ENCODE measurements at regions not wholly inside any gene's neighbourhood (a gene's known extent, or its start where the extent isn't known, plus 50 kb on each side); places are given as distances from the start of the nearest gene placed in this dataset.
A peak's percentile ranks its signal among the peaks of the same experiment; 100 is the strongest.

DNA sequence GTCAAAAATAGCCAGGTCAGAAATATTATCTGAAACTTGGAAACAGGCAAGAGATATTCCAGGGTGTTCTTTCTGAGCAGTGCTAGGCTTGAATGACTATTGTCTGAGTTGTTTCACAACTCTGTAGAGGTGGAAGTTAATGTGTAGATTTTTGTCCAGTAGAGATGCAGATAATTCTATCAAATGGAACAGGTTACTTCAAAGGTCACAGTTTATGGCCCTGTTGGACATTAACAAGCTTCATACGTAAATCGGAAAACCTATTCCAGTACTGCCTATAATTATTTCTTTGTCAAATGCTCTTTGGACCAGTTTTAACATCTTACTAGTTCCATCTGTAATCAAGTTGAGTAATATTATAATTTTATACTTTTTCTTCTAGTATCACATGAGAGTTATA, 1639.4 kb upstream of the TENM3 start:
- Mint-ChIP-seq H3K27me3 (ENCODE audit: unreplicated experiment) (peaks cover 2% of the 10 kb centered on the region), H3K9me3 (ENCODE audit: unreplicated experiment) (no peaks in the 10 kb centered on the region)

GRCh38 chr4:180610324-180610723, 1632.9 kb upstream of the TENM3 start:
- H3K27me3 Mint-ChIP-seq (ENCODE audit: unreplicated experiment): peaks cover 6% of the 10 kb centered on the region
- H3K9me3 Mint-ChIP-seq (ENCODE audit: unreplicated experiment): no peaks in the 10 kb centered on the region
- no peaks in the 10 kb centered on the region for H3K36me3 Mint-ChIP-seq (ENCODE audit: low read depth, unreplicated experiment)
- no peak overlapping the region for H3K4me3 Mint-ChIP-seq (ENCODE audit: unreplicated experiment)
- peaks cover 9% of the 10 kb centered on the region for H3K4me1 Mint-ChIP-seq (ENCODE audit: unreplicated experiment)
- no peak for DNase-seq (ENCODE audit: low spot score)
- TF ChIP-seq, protein P1, sequence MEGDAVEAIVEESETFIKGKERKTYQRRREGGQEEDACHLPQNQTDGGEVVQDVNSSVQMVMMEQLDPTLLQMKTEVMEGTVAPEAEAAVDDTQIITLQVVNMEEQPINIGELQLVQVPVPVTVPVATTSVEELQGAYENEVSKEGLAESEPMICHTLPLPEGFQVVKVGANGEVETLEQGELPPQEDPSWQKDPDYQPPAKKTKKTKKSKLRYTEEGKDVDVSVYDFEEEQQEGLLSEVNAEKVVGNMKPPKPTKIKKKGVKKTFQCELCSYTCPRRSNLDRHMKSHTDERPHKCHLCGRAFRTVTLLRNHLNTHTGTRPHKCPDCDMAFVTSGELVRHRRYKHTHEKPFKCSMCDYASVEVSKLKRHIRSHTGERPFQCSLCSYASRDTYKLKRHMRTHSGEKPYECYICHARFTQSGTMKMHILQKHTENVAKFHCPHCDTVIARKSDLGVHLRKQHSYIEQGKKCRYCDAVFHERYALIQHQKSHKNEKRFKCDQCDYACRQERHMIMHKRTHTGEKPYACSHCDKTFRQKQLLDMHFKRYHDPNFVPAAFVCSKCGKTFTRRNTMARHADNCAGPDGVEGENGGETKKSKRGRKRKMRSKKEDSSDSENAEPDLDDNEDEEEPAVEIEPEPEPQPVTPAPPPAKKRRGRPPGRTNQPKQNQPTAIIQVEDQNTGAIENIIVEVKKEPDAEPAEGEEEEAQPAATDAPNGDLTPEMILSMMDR (IDR thresholded peaks at IDR 0.05; ENCODE audit: unreplicated experiment): no peak
- no peak overlapping the region for H3K27ac Mint-ChIP-seq (ENCODE audit: unreplicated experiment)

More for the DNA sequence above, 1639.4 kb upstream of the TENM3 start:
- Mint-ChIP-seq H3K4me3 (ENCODE audit: unreplicated experiment) (no peak overlapping the region), H3K4me1 (ENCODE audit: unreplicated experiment) (peaks cover 9% of the 10 kb centered on the region), H3K36me3 (ENCODE audit: low read depth, unreplicated experiment) (no peaks in the 10 kb centered on the region), H3K27ac (ENCODE audit: unreplicated experiment) (no peak overlapping the region)
- no peak for DNase-seq (ENCODE audit: low spot score)
- TF ChIP-seq, protein P1 (IDR thresholded peaks at IDR 0.05; ENCODE audit: unreplicated experiment): no peak

DNA sequence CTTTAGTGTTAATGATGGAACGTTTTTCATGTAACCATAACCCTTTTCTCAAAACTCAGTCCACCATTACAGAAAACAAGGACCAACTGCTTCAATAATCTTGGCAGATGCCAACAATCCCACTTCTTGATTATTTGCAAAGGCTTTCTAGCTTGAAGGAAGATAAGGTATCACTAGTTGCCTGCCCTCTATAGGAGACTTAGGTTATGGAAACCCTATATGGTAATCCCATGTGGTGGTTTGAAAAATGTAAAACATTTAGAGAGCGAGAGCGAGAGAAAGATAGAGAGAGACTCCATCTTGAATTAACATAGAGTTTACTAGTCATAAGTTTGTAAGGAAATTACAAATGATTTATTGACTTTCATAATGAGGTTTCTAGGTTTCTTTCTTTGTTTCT, 1627.5 kb upstream of the TENM3 start:
- DNase-seq (ENCODE audit: low spot score): no peak
- Mint-ChIP-seq H3K27ac (ENCODE audit: unreplicated experiment) (no peak overlapping the region), H3K36me3 (ENCODE audit: low read depth, unreplicated experiment) (no peaks in the 10 kb centered on the region), H3K27me3 (ENCODE audit: unreplicated experiment) (peaks cover 2% of the 10 kb centered on the region), H3K4me3 (ENCODE audit: unreplicated experiment) (no peak overlapping the region), H3K9me3 (ENCODE audit: unreplicated experiment) (no peaks in the 10 kb centered on the region), H3K4me1 (ENCODE audit: unreplicated experiment) (no peaks in the 10 kb centered on the region)
- TF ChIP-seq, protein P1 (IDR thresholded peaks at IDR 0.05; ENCODE audit: unreplicated experiment): peak; percentile 15

DNA sequence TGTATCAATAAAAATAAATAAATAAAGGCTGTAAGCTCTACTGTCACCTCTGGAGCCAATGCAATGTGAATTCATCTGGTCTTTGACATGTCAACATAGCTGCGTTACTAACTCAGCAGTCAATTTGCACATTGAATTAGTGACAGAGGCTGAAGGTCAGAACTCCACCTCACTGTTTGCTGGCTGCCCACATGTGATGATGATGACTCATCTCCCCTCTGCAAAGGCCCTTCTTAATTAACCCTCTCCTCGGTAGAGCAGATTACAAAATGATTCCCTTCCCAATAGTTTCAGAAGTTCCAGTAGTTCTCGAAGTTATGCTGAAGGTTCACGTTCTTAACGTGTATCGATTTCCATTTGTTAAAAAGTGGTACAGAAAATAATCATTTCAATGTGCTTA, 1626.0 kb upstream of the TENM3 start:
- peaks cover 3% of the 10 kb centered on the region for H3K27me3 Mint-ChIP-seq (ENCODE audit: unreplicated experiment)
- H3K27ac Mint-ChIP-seq (ENCODE audit: unreplicated experiment): no peak overlapping the region
- no peak for DNase-seq (ENCODE audit: low spot score)
- H3K9me3 Mint-ChIP-seq (ENCODE audit: unreplicated experiment): no peaks in the 10 kb centered on the region
- TF ChIP-seq, protein P1 (IDR thresholded peaks at IDR 0.05; ENCODE audit: unreplicated experiment): no peak
- no peaks in the 10 kb centered on the region for H3K36me3 Mint-ChIP-seq (ENCODE audit: low read depth, unreplicated experiment)
- H3K4me1 Mint-ChIP-seq (ENCODE audit: unreplicated experiment): no peaks in the 10 kb centered on the region
- no peak overlapping the region for H3K4me3 Mint-ChIP-seq (ENCODE audit: unreplicated experiment)

DNA sequence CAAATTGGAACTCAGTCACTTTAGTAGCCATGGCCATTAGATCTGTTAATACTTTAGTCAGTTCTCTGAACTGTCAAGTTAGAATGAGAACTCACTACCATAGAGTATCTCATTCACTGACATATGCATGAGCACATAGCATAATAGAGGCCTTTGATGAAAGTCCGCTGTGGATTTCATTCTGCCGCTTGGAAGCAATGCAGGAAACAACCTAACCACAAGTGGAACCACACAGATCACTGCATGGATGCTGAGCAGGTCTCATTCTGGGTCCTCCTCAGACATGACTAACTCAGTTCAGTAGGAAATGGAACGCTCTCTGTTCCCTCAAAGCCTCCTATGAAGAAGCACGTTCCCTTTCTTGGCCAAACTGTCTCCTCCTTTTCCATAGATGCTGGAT, 1624.8 kb upstream of the TENM3 start:
- H3K9me3 Mint-ChIP-seq (ENCODE audit: unreplicated experiment): no peaks in the 10 kb centered on the region

More for the DNA sequence above, 1624.8 kb upstream of the TENM3 start:
- no peak for DNase-seq (ENCODE audit: low spot score)
- Mint-ChIP-seq H3K4me1 (ENCODE audit: unreplicated experiment) (no peaks in the 10 kb centered on the region), H3K4me3 (ENCODE audit: unreplicated experiment) (no peak overlapping the region), H3K27ac (ENCODE audit: unreplicated experiment) (no peak overlapping the region), H3K36me3 (ENCODE audit: low read depth, unreplicated experiment) (no peaks in the 10 kb centered on the region), H3K27me3 (ENCODE audit: unreplicated experiment) (peaks cover 3% of the 10 kb centered on the region)
- TF ChIP-seq, protein P1 (IDR thresholded peaks at IDR 0.05; ENCODE audit: unreplicated experiment): no peak

Data from endothelial cell (in vitro differentiated cells).